ENCODE measurements at regions not wholly inside any gene's neighbourhood (a gene's known extent, or its start where the extent isn't known, plus 50 kb on each side); places are given as distances from the start of the nearest gene placed in this dataset.

DNA sequence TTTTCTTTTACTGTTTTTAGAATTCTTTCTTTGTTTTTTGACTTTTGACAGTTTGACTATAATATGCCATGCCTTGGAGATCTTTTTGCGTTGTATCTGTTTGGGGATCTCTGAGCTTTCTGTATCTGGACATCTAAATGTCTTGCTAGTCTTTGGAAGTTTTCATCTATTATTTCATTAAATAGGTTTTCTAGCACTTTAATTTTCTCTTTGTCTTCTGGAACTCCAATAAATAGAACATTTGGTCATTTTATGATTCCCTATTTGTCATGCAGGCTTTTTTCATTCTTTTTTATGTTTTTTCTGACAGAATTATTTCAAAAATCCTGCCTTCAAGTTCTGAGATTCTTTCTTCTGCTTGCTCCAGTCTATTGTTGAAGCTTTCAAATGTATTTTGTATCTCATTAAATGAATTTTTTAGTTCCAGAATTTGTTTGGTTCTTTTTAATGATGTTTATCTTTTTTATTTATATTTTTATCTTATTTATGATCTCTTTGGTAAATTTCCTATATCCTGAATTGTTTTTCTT lies 201.4 kb downstream of the CHD9NB start:
- Histone ChIP-seq H3K9me3 (ENCODE audit: low read length) (no peaks in the 10 kb centered on the region; the same call in 1 of the 2 replicates), H3K27ac (ENCODE audit: low read depth, low read length, poor library complexity, severe bottlenecking) (no peak overlapping the region), H3K27me3 (ENCODE audit: insufficient read depth, low read length) (no peaks in the 10 kb centered on the region), H3K79me2 (ENCODE audit: insufficient read depth, low read length) (no peaks in the 10 kb centered on the region), H3K9me2 (ENCODE audit: low read depth, low read length) (no peaks in the 10 kb centered on the region), H3K36me3 (ENCODE audit: insufficient read depth, low read length) (no peaks in the 10 kb centered on the region), H3K4me2 (ENCODE audit: low read length) (no peak overlapping the region), H4K20me1 (ENCODE audit: insufficient read depth, low read length) (no peaks in the 10 kb centered on the region), H3F3A (ENCODE audit: insufficient read depth, low read length) (no peaks in the 10 kb centered on the region), H3K4me1 (ENCODE audit: insufficient read depth, low read length, severe bottlenecking) (no peaks in the 10 kb centered on the region), H2AFZ (ENCODE audit: low read length) (no peak overlapping the region), H3K9ac (ENCODE audit: low read length) (no peak overlapping the region), H3K4me3 (ENCODE audit: low read depth, low read length, poor library complexity, severe bottlenecking) (no peak overlapping the region)
- no peak for TF ChIP-seq EZH2 (IDR thresholded peaks at IDR 0.05; ENCODE audit: borderline replicate concordance, low read length)
- TF ChIP-seq, protein P1, sequence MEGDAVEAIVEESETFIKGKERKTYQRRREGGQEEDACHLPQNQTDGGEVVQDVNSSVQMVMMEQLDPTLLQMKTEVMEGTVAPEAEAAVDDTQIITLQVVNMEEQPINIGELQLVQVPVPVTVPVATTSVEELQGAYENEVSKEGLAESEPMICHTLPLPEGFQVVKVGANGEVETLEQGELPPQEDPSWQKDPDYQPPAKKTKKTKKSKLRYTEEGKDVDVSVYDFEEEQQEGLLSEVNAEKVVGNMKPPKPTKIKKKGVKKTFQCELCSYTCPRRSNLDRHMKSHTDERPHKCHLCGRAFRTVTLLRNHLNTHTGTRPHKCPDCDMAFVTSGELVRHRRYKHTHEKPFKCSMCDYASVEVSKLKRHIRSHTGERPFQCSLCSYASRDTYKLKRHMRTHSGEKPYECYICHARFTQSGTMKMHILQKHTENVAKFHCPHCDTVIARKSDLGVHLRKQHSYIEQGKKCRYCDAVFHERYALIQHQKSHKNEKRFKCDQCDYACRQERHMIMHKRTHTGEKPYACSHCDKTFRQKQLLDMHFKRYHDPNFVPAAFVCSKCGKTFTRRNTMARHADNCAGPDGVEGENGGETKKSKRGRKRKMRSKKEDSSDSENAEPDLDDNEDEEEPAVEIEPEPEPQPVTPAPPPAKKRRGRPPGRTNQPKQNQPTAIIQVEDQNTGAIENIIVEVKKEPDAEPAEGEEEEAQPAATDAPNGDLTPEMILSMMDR (IDR thresholded peaks at IDR 0.05; ENCODE audit: low read length): no peak

DNA sequence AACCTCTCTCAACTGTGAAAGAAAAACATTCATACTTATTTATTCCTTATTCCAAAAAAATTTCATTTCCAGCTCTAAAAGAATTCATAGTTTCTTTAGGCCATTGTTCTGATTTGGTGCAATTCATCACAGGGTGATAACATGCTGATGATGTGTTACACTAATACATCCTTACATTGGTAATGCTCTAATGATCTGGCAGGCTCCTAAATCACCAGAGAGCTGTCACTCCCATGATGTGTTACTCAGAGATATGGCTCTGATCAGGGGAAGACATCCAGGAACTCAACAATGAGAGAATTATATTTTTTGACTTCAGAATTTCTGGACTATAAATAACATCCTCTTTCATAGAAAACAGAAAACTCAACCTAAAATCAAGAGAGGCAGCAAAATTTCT lies 209.3 kb downstream of the CHD9NB start:
- Histone ChIP-seq H3K27ac (ENCODE audit: low read depth, low read length, poor library complexity, severe bottlenecking) (no peak overlapping the region), H3K9me2 (ENCODE audit: low read depth, low read length) (no peaks in the 10 kb centered on the region), H3K4me1 (ENCODE audit: insufficient read depth, low read length, severe bottlenecking) (no peaks in the 10 kb centered on the region), H3K4me2 (ENCODE audit: low read length) (no peak overlapping the region), H2AFZ (ENCODE audit: low read length) (no peak overlapping the region), H3K9ac (ENCODE audit: low read length) (no peak overlapping the region), H3K4me3 (ENCODE audit: low read depth, low read length, poor library complexity, severe bottlenecking) (no peak overlapping the region), H3K79me2 (ENCODE audit: insufficient read depth, low read length) (no peaks in the 10 kb centered on the region), H3K9me3 (ENCODE audit: low read length) (no peaks in the 10 kb centered on the region), H4K20me1 (ENCODE audit: insufficient read depth, low read length) (no peaks in the 10 kb centered on the region), H3K27me3 (ENCODE audit: insufficient read depth, low read length) (no peaks in the 10 kb centered on the region), H3K36me3 (ENCODE audit: insufficient read depth, low read length) (no peaks in the 10 kb centered on the region), H3F3A (ENCODE audit: insufficient read depth, low read length) (no peaks in the 10 kb centered on the region)
- TF ChIP-seq, protein P1 (IDR thresholded peaks at IDR 0.05; ENCODE audit: low read length): no peak
- no peak for TF ChIP-seq EZH2 (IDR thresholded peaks at IDR 0.05; ENCODE audit: borderline replicate concordance, low read length)

GRCh38 chr16:52837251-52837650 lies 215.4 kb downstream of the CHD9NB start:
- H3K4me2 ChIP-seq (ENCODE audit: low read length): no peak overlapping the region
- H4K20me1 ChIP-seq (ENCODE audit: insufficient read depth, low read length): no peaks in the 10 kb centered on the region
- H3K27me3 ChIP-seq (ENCODE audit: insufficient read depth, low read length): no peaks in the 10 kb centered on the region
- H3K4me1 ChIP-seq (ENCODE audit: insufficient read depth, low read length, severe bottlenecking): no peaks in the 10 kb centered on the region
- no peak overlapping the region for H2AFZ ChIP-seq (ENCODE audit: low read length)
- H3K9ac ChIP-seq (ENCODE audit: low read length): no peak overlapping the region
- H3K9me3 ChIP-seq (ENCODE audit: low read length): no peaks in the 10 kb centered on the region
- H3F3A ChIP-seq (ENCODE audit: insufficient read depth, low read length): no peaks in the 10 kb centered on the region
- no peak overlapping the region for H3K27ac ChIP-seq (ENCODE audit: low read depth, low read length, poor library complexity, severe bottlenecking)
- no peaks in the 10 kb centered on the region for H3K9me2 ChIP-seq (ENCODE audit: low read depth, low read length)
- no peak for TF ChIP-seq EZH2 (IDR thresholded peaks at IDR 0.05; ENCODE audit: borderline replicate concordance, low read length)
- TF ChIP-seq, protein P1 (IDR thresholded peaks at IDR 0.05; ENCODE audit: low read length): no peak
- H3K4me3 ChIP-seq (ENCODE audit: low read depth, low read length, poor library complexity, severe bottlenecking): no peak overlapping the region
- no peaks in the 10 kb centered on the region for H3K79me2 ChIP-seq (ENCODE audit: insufficient read depth, low read length)
- H3K36me3 ChIP-seq (ENCODE audit: insufficient read depth, low read length): no peaks in the 10 kb centered on the region

Measured in OCI-LY1 (cell line).